HG03097 (cell line): ENCODE measurements at regions not wholly inside any gene's neighbourhood (a gene's known extent, or its start where the extent isn't known, plus 50 kb on each side); places are given as distances from the start of the nearest gene placed in this dataset.
"Not testable (repeated sequence)": the region's sequence is repeated elsewhere in the genome, so short reads cannot be mapped to it uniquely, and the experiment has no call there.

Source experiments
- ATAC-seq: cut with Tn5 transposase; IDR thresholded peaks from one replicate; pipeline ENCODE4 v1.9.1; 2021; ENCODE audit not compliant: unreplicated experiment, low FRiP score

DNA sequence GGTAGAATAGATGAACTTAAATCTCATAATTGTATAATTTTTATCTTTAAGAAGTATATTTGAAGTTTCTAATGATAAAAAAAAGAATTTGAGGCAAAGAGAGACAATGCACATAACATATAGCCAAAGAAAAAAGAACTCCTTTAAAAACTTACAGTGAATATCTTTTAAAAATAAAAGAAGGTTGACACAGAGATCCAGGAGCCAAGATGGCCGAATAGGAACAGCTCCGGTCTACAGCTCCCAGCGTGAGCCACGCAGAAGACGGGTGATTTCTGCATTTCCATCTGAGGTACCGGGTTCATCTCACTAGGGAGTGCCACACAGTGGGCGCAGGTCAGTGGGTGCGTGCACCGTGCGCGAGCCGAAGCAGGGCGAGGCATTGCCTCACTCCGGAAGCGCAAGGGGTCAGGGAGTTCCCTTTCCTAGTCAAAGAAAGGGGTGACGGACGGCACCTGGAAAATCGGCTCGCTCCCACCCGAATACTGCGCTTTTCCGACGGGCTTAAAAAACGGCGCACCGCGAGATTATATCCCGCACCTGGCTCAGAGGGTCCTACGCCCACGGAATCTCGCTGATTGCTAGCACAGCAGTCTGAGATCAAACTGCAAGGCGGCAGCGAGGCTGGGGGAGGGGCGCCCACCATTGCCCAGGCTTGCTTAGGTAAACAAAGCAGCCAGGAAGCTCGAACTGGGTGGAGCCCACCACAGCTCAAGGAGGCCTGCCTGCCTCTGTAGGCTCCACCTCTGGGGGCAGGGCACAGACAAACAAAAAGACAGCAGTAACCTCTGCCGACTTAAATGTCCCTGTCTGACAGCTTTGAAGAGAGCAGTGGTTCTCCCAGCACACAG lies 84.9 kb upstream of the G2E3 start:
- ATAC-seq, result not testable (repeated sequence)

DNA sequence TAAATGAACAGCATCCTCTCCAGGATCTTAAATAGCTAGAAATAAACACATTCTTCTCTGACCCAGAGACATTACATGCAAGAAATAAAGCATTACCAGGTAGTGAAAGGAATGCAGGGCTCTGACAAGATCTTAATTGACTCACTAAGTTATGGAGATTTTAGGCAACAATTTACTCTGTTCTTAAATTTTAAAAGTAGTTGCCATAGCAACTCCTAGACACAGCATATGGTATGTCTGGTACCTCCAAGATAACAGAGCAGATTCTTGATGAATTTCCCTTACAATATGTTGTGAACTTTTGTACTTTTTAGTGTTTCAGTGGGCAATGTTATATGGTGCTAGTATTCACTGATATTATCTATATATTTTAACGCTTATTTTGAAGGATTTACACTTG lies 76.7 kb upstream of the G2E3 start:
- ATAC-seq, result no peak

DNA sequence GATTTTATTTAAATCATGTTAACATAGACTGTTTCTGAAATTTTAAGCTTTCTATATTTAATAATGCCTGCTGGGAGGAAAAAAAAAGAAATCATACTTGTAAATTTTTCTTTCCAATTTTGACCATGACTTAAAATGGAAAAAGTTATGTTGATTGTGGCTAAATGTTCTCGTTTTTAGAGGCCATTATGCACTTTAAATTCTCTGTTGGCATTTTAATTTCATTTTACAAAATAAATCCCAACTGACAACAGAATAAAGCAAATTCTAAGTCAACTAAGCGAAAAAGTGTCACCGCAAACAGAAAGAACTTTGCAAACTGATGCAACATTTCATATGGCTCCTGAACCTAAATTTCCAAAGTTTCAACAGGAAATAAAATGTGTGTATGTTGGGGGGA lies 74.8 kb upstream of the G2E3 start:
- ATAC-seq, result no peak

DNA sequence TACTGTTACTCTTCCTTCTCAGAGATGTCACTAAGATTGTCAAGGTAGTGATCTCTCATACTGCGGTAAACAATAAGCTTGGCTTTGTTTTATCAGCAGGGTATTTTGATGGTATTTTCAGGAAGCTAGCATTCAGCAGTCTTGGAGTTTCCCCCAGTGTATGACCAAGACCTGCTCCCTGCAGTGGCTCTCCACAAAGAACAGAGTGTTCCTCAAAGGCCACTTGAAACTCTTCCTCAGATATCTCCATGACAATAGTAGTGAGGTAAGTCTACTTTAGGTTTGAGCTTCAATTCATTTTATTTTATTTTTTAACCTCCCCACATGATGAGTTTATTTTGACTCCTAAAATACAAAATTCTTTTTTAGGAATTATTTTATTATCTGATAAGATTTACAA lies 74.0 kb upstream of the G2E3 start:
- ATAC-seq, result no peak

DNA sequence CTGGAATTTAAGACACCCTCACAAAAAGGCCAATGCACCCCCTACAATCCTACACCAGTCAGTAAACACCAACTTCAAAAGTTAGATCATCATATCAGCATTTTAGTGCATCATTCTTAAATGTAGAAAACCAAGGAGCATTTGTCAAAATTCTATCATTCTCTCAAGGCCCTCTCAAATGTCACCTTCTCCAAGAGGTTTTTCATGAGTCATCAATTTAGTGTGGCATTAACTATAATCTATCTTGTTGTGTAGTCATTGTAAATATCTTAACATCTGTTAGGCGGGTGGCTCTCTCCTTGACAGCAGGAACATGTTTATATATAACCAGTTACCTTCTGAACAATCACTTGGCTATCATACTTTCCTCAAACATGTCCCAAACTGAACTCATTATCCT lies 62.1 kb upstream of the G2E3 start:
- ATAC-seq, result no peak

DNA sequence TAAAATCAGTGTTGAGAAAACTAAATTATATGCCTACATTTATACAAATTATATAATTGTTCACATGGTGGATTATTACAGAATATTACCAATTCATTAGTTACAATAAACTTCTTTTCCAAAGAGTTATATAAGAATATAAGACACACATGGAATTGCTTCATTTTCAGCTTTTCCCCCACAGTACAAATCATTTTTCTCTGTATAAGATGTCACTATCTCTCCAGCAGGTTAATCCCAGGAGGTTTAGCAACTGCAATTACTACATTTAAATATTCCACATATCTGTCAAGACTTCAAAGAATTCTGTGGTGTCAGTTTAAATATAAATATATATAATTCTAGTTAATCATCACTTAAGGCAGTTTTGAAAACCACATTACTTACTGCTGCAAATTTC lies 59.6 kb upstream of the G2E3 start:
- no peak for ATAC-seq

DNA sequence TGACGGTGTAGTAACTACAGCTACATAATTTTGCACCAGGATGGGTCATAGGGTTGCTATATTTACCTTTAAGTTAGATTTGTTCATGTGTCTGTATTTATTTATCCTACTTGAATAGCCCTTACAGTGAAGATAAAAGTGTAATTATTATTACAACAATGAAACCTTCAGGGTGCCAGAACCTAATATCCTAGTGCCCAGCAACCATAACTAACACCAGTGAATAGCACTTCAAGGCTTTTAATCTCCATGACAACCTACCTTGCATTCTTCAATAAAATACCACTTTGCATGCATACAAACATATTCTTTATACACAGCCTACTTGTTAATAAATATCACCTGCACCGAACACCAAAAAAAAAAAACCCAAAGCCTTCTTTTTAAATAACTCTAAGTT lies 58.7 kb upstream of the G2E3 start:
- no peak for ATAC-seq

DNA sequence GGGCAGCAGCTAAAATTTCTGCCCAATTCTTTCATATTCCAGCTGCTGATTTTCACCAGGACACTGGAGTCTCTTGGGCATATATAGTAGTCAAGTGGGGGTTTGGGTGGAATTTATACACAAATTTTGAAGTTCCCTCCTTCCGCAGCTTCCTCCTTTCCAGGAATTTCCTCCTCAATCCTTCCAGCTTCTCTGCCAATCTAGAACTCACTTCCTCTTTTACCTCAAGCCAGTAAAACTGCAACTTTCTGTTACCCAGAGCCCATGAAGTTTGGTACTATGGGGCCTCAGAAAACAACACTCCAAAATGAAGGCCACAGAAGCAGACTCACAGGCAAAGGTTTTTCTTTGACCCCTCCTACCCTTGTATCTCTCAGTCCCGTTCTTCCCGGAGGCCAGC lies 51.7 kb upstream of the G2E3 start:
- no peak for ATAC-seq
